Fibroblast of pulmonary artery (primary cell): ENCODE measurements at regions not wholly inside any gene's neighbourhood (a gene's known extent, or its start where the extent isn't known, plus 50 kb on each side); places are given as distances from the start of the nearest gene placed in this dataset.

Experiments
- DNase-seq: peaks from one replicate; pipeline ENCODE4 v3.0.0-alpha.2; 2010; ENCODE audit warnings: low read depth
- H3K4me3 ChIP-seq: replicated peaks from 2 replicates; pipeline ENCODE4 v1.5.1; 2011; ENCODE audit warnings: low read depth, mild to moderate bottlenecking, control low read depth, low read length, moderate library complexity
- TF ChIP-seq, protein P1 (sequence below): IDR thresholded peaks from 2 replicates; pipeline ENCODE4 v1.5.1; 2011; ENCODE audit warnings: mild to moderate bottlenecking, control low read depth, low read length, inconsistent platforms; ENCODE audit errors: missing control alignments

DNA sequence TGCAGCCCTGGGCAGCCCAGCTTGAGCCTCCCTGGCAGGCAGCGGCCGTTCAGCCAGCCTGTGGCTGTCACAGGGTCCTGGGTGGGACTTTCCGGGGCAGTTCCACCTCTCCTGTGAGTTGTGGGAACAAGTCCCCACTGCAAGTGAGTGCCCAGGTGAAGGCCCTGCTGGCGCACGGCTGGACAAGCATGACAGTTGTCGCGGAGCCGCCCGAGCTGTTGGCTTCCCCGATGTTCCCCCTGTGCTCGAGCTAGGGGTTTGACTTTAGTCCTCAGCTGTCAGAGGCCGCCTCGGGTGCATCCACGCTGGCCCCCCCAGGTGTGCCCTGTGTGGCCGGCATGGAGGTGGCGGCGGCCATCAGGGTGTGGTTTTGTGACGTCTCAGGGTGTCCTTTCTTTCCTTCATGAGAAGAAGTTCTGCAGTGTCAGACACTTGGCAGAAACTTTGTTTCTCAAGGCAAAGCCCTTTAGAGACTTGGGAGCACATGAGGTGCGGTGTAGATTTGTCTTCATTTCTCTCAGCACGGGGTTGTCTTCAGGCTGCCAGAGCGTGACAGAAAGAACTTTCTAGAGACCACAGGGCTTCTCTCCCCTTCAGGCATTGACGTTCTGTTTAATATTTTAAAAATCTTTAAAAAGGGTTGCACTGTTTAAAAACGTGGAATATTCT lies 69.4 kb upstream of the HGFAC start:
- TF ChIP-seq, protein P1, sequence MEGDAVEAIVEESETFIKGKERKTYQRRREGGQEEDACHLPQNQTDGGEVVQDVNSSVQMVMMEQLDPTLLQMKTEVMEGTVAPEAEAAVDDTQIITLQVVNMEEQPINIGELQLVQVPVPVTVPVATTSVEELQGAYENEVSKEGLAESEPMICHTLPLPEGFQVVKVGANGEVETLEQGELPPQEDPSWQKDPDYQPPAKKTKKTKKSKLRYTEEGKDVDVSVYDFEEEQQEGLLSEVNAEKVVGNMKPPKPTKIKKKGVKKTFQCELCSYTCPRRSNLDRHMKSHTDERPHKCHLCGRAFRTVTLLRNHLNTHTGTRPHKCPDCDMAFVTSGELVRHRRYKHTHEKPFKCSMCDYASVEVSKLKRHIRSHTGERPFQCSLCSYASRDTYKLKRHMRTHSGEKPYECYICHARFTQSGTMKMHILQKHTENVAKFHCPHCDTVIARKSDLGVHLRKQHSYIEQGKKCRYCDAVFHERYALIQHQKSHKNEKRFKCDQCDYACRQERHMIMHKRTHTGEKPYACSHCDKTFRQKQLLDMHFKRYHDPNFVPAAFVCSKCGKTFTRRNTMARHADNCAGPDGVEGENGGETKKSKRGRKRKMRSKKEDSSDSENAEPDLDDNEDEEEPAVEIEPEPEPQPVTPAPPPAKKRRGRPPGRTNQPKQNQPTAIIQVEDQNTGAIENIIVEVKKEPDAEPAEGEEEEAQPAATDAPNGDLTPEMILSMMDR: no peak
- no peak for DNase-seq
- no peak overlapping the region for H3K4me3 ChIP-seq

- TF ChIP-seq, protein P1: no peak
- H3K4me3 ChIP-seq: no peak overlapping the region
- no peak for DNase-seq
Observed at GRCh38 chr4:3372933-3373465, 68.8 kb upstream of the HGFAC start.

DNA sequence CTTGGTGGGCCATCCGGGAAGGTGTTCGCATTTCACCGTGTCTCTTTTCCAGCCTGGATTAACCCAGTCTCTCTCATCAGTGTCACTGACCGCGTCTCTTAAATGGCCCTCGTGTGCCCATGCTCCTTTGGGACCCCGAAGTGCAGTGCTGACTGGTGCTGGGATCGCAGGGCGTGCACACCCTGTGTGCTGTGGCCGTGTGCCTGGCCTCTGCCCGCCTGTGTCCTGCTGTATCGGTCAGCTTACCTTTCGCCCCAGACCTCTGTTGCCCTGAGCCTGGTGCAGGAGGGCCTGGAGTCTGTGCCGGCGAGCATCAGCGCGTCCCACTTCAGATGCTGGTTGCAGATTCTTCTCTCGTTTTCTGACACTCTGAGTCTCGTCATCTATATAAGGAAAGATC lies 68.3 kb upstream of the HGFAC start:
- no peak for DNase-seq
- no peak overlapping the region for H3K4me3 ChIP-seq
- TF ChIP-seq, protein P1: no peak

DNA sequence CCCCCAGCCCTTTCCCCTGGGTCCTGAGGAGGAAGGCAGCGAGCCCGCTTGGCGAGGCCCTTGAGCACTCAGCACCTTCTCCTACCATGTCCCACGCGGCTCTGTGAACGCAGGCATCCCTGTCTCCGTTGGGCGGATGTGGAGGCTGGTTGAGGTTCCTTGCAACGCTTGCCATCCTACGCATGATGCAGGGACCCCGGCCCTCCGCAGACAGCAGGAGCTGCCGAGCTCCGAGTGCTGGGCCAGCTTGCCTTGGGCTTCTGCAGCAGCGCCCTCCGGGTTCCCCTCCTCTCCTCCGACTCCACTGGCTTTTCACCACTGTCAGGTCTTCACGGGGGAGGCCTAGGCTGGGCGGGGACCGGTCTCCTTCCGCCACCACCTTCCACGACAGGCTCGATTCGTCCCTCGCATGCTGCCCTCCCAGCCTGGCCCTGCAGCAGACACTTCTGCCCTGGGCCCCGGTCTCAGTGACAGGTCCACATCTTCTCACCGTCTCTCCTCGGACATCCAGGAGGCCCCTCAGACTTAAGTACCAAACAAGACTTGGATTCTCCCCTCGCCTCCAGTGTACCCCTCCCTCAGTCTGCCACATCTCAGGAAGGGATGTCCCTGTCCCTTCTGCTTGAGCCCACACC lies 67.6 kb upstream of the HGFAC start:
- H3K4me3 ChIP-seq: no peak overlapping the region
- TF ChIP-seq, protein P1: no peak
- no peak for DNase-seq

DNA sequence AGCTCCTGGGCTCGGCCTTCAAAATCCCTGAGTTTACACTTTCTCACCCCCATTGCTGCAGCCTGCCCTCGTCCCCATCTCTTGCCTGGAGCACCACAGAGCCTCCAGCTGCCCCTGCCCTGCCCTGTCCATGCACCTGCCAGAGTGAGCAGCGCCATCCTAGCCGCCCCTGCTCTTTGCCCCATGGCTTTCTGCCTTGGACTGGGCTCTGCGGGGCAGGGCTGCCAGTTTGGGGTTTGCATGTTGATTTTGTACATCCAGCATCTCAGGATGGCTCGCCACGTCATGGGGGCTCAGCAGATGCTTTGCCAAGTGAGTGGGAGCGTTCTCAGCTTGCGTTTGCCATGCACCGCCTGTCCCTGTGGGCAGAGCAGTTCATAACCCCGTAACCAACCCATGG lies 67.1 kb upstream of the HGFAC start:
- no peak overlapping the region for H3K4me3 ChIP-seq
- TF ChIP-seq, protein P1: no peak
- DNase-seq: no peak

- peak; percentile 74 for DNase-seq
- TF ChIP-seq, protein P1: no peak
- H3K4me3 ChIP-seq: no peak overlapping the region
Observed at GRCh38 chr4:3375688-3376087, 66.1 kb upstream of the HGFAC start.
